K562 (cell line): ENCODE measurements at regions not wholly inside any gene's neighbourhood (a gene's known extent, or its start where the extent isn't known, plus 50 kb on each side); places are given as distances from the start of the nearest gene placed in this dataset.

Source experiments
- ATF1 ChIP-seq, 2 experiments: fragments of 450-650 bp in 1 of 2; IDR thresholded peaks; 2 replicates each; pipeline ENCODE4 v1.6.1; 2016; ENCODE audit warnings: missing compliant biosample characterization in 1 of 2, missing genetic modification characterization in 1 of 2
- BDP1 ChIP-seq: IDR thresholded peaks from 3 replicates; pipeline ENCODE4 v1.6.1; 2011; ENCODE audit not compliant: insufficient read length, insufficient read depth
- ELF1 ChIP-seq: fragments of 200-800 bp; sonication (Bioruptor generic); IDR thresholded peaks from 2 replicates; pipeline ENCODE4 v1.6.1; 2016; ENCODE audit warnings: missing genetic modification characterization, missing compliant biosample characterization
- GABPA ChIP-seq: fragments of 200-800 bp; sonication (Bioruptor generic); conservative IDR thresholded peaks from 2 replicates; pipeline ENCODE4 v1.6.1; 2016; ENCODE audit warnings: low read depth, missing genetic modification characterization, missing compliant biosample characterization
- HCFC1 ChIP-seq: IDR thresholded peaks from 2 replicates; pipeline ENCODE4 v1.6.1; 2012; ENCODE audit warnings: low read depth, low read length, improper control_type of control experiment
- NFIX ChIP-seq: fragments of 250-450 bp; sonication (Bioruptor Pico); IDR thresholded peaks from 2 replicates; pipeline ENCODE4 v1.4.0; 2020; ENCODE audit warnings: low read depth, mild to moderate bottlenecking, moderate library complexity
- SIX5 ChIP-seq, 2 experiments: IDR thresholded peaks; 2 replicates each; pipeline ENCODE4 v1.6.1; 2011; ENCODE audit warnings: low read length in 2 of 2, borderline replicate concordance in 1 of 2, low read depth in 1 of 2, mild to moderate bottlenecking in 1 of 2, moderate library complexity in 1 of 2; ENCODE audit not compliant: insufficient read depth in 1 of 2
- SMARCE1 ChIP-seq: fragments of 450-650 bp; IDR thresholded peaks from 2 replicates; pipeline ENCODE4 v1.7.1; 2016; ENCODE audit warnings: mild to moderate bottlenecking
- XRCC3 ChIP-seq: fragments of 450-650 bp; IDR thresholded peaks from 2 replicates; pipeline ENCODE4 v1.6.1; 2017; ENCODE audit warnings: mild to moderate bottlenecking, moderate library complexity
- YY1 ChIP-seq, 3 experiments: IDR thresholded peaks; 2 replicates each; pipeline ENCODE4 v1.6.1; 2011; ENCODE audit warnings: low read length in 2 of 3, mild to moderate bottlenecking in 2 of 3, moderate library complexity in 2 of 3, borderline replicate concordance in 1 of 3, control low read depth in 1 of 3, low read depth in 1 of 3; ENCODE audit not compliant: insufficient read depth in 3 of 3, insufficient replicate concordance in 2 of 3, control insufficient read depth in 1 of 3, insufficient read length in 1 of 3; ENCODE audit errors: extremely low read depth in 1 of 3
- ZBTB1 ChIP-seq: sonication (generic); formaldehyde crosslinking; IDR thresholded peaks from 2 replicates; pipeline ENCODE4 v1.8.1; 2023; ENCODE audit warnings: missing genetic modification reagents, low read depth, mild to moderate bottlenecking, borderline replicate concordance
- ZNF175 ChIP-seq: fragments of 200-800 bp; sonication (Bioruptor generic); IDR thresholded peaks from 2 replicates; pipeline ENCODE4 v1.6.1; 2016; ENCODE audit warnings: low read depth, mild to moderate bottlenecking, missing genetic modification characterization, missing compliant biosample characterization
- ZNF384 ChIP-seq: IDR thresholded peaks from 2 replicates; pipeline ENCODE4 v1.6.1; 2012; ENCODE audit warnings: low read depth, low read length, improper control_type of control experiment
- ZNF695 ChIP-seq: fragments of 450-650 bp; formaldehyde crosslinking; IDR thresholded peaks from 2 replicates; pipeline ENCODE4 v1.4.0; 2020; ENCODE audit warnings: mild to moderate bottlenecking, moderate library complexity
- ZNF699 ChIP-seq: fragments of 250-450 bp; sonication (Bioruptor Pico); IDR thresholded peaks from 2 replicates; pipeline ENCODE4 v1.8.0; 2021; ENCODE audit warnings: mild to moderate bottlenecking, moderate library complexity; ENCODE audit not compliant: insufficient replicate concordance
- TF ChIP-seq, protein P1 (sequence below): fragments of 250-450 bp; sonication (Bioruptor Pico); IDR thresholded peaks from 2 replicates; pipeline ENCODE4 v1.4.0; 2020; ENCODE audit warnings: mild to moderate bottlenecking, moderate library complexity

DNA sequence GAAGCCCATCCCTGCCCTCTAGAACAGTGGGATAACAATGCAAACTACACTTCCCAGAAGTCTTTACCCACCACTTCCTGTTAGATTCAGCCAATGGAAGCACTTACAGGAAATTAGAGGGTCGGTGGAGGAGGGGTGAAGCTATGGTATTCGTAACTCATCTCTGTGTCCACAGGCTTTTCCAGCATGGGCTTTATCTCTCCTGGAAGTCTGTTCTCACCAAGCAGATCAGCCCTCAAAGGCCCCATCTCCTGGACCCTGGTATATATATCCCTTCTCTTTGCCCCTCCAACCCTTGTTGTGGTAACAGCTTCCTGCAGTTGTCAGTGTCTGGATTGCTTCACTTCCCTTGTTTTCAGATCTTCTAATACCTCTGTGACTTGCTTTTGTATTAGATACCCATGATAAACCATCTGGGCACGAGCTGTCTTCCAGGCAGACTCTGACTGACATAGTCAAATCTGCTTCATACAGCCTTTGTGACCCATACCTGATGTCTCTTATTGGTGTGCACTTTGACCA, 475.0 kb upstream of the POU3F3 start (continued):
- TF ChIP-seq, protein P1, sequence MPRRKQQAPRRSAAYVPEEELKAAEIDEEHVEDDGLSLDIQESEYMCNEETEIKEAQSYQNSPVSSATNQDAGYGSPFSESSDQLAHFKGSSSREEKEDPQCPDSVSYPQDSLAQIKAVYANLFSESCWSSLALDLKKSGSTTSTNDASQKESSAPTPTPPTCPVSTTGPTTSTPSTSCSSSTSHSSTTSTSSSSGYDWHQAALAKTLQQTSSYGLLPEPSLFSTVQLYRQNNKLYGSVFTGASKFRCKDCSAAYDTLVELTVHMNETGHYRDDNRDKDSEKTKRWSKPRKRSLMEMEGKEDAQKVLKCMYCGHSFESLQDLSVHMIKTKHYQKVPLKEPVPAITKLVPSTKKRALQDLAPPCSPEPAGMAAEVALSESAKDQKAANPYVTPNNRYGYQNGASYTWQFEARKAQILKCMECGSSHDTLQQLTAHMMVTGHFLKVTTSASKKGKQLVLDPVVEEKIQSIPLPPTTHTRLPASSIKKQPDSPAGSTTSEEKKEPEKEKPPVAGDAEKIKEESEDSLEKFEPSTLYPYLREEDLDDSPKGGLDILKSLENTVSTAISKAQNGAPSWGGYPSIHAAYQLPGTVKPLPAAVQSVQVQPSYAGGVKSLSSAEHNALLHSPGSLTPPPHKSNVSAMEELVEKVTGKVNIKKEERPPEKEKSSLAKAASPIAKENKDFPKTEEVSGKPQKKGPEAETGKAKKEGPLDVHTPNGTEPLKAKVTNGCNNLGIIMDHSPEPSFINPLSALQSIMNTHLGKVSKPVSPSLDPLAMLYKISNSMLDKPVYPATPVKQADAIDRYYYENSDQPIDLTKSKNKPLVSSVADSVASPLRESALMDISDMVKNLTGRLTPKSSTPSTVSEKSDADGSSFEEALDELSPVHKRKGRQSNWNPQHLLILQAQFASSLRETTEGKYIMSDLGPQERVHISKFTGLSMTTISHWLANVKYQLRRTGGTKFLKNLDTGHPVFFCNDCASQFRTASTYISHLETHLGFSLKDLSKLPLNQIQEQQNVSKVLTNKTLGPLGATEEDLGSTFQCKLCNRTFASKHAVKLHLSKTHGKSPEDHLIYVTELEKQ (CRISPR knock-in tag) = no peak
- TF ChIP-seq ZNF384 (no peak), SMARCE1 (no peak), ZNF695 (CRISPR knock-in tag) (no peak), XRCC3 (no peak), NFIX (no peak), ATF1 (CRISPR knock-in tag; IDR thresholded peaks at IDR 0.05) (no peak), ATF1 (tag; IDR thresholded peaks at IDR 0.05) (no peak), BDP1 (no peak), HCFC1 (peak; percentile 61), GABPA (tag) (peak; percentile 85), SIX5 (IDR thresholded peaks at IDR 0.05; ENCODE audit: borderline replicate concordance in 1 of 2, insufficient read depth in 1 of 2, low read depth in 1 of 2, low read length in 2 of 2) (peak; percentile 12 to 43; a peak in 2 of 4 replicates), ZNF175 (no peak), YY1 (IDR thresholded peaks at IDR 0.05; ENCODE audit: borderline replicate concordance in 1 of 3, control insufficient read depth in 1 of 3, extremely low read depth in 1 of 3, insufficient read depth in 3 of 3, insufficient read length in 1 of 3, insufficient replicate concordance in 2 of 3, low read depth in 1 of 3, low read length in 2 of 3) (no peak), ELF1 (tag) (peak; percentile 60), ZNF699 (CRISPR knock-in tag) (no peak), ZBTB1 (CRISPR knock-in tag) (no peak)
